ENCODE measurements at regions not wholly inside any gene's neighbourhood (a gene's known extent, or its start where the extent isn't known, plus 50 kb on each side); places are given as distances from the start of the nearest gene placed in this dataset.

DNA sequence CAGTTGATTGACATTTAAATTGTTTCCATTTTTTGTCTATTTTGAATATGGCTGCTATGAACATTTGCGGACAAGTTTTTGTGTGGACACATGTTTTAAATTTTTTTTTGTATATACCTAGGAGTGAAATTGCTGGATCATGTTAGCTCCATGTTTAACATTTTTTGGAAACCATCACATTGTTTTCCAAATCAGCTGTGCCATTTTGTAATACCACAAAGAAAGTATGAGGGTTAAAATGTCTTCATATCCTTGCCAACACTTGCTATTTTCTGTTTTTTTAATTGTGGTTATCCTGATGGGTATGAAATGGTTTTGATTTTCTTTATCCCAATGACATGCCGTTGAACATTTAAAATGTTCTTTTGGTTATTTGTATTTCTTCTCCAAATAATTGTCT is 52.1 kb downstream of the CARTPT start:
- no peak for DNase-seq (ENCODE audit: low read depth)
- TF ChIP-seq, protein P1, sequence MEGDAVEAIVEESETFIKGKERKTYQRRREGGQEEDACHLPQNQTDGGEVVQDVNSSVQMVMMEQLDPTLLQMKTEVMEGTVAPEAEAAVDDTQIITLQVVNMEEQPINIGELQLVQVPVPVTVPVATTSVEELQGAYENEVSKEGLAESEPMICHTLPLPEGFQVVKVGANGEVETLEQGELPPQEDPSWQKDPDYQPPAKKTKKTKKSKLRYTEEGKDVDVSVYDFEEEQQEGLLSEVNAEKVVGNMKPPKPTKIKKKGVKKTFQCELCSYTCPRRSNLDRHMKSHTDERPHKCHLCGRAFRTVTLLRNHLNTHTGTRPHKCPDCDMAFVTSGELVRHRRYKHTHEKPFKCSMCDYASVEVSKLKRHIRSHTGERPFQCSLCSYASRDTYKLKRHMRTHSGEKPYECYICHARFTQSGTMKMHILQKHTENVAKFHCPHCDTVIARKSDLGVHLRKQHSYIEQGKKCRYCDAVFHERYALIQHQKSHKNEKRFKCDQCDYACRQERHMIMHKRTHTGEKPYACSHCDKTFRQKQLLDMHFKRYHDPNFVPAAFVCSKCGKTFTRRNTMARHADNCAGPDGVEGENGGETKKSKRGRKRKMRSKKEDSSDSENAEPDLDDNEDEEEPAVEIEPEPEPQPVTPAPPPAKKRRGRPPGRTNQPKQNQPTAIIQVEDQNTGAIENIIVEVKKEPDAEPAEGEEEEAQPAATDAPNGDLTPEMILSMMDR (IDR thresholded peaks at IDR 0.05; ENCODE audit: insufficient read depth, low read depth, low read length, missing control alignments), result no peak
- no peak overlapping the region for H3K4me3 ChIP-seq (ENCODE audit: low read length)

DNA sequence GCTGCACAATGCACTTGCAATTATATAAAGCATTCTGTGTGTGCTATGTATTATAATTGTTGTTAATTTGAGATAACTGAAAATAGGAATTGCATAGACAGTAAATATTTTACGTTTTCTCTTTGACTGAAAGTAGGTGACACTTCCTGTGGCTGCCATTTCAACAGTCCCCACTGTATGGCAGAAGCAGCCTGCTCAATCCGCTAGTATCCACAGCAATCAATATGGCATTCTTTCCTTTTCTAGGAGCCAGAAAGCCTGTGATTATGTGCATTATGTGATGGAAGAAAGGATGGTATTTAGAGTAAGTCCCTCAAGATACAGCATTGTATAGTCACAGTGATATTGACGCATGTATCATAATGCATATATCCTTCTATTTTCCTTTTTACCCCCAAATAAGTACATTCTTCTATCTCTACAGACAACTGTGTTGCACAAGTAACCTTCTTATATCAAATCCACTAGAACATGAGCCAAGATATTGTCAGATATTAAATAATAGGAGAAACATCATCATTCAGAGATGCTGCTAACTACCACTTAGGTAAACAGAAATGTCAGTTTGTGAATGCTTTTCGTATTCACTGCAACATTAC is 59.7 kb downstream of the CARTPT start:
- peak; percentile 58 for DNase-seq (ENCODE audit: low read depth)
- no peak overlapping the region for H3K4me3 ChIP-seq (ENCODE audit: low read length)
- TF ChIP-seq, protein P1 (IDR thresholded peaks at IDR 0.05; ENCODE audit: insufficient read depth, low read depth, low read length, missing control alignments), result peak; percentile 82

DNA sequence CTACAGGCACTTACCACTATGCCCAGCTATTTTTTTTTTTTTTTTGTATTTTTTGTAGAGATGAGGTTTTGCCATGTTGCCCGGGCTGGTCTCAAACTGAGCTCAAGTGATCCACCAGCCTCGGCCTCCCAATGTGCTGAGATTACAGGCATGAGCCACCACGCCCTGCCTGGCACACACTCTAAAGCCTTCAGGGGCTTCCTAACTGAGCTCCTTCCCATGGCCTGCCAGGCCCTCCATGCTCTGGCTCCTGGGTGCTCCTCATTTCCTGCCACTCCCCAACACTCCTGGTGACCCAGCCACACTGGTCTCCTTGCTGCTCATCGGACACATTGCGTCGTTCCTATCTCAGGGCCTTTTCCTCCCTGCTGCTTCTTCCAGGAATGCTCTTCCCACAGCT is 61.5 kb downstream of the CARTPT start:
- no peak overlapping the region for H3K4me3 ChIP-seq (ENCODE audit: low read length)
- no peak for DNase-seq (ENCODE audit: low read depth)
- TF ChIP-seq, protein P1 (IDR thresholded peaks at IDR 0.05; ENCODE audit: insufficient read depth, low read depth, low read length, missing control alignments), result no peak

DNA sequence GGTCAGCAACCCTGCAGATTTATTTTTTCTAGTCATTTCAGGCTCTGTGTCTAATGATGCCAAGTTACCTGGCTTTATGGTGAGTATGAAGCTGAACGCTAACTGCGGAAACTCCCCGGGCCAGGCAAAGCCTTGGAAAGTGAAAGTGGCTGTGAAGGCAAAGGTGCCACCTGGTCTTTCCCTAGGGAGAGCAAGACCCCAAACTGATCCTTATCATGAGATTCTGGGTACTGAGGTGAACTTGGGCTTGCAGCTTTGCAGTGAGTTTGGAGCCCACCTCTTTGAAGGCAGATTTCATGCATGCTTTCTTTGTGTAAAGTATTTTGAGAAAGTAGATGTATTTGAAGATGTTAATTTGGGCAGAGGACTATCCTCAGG is 63.3 kb downstream of the CARTPT start:
- TF ChIP-seq, protein P1 (IDR thresholded peaks at IDR 0.05; ENCODE audit: insufficient read depth, low read depth, low read length, missing control alignments), result no peak
- H3K4me3 ChIP-seq (ENCODE audit: low read length), result no peak overlapping the region
- no peak for DNase-seq (ENCODE audit: low read depth)

DNA sequence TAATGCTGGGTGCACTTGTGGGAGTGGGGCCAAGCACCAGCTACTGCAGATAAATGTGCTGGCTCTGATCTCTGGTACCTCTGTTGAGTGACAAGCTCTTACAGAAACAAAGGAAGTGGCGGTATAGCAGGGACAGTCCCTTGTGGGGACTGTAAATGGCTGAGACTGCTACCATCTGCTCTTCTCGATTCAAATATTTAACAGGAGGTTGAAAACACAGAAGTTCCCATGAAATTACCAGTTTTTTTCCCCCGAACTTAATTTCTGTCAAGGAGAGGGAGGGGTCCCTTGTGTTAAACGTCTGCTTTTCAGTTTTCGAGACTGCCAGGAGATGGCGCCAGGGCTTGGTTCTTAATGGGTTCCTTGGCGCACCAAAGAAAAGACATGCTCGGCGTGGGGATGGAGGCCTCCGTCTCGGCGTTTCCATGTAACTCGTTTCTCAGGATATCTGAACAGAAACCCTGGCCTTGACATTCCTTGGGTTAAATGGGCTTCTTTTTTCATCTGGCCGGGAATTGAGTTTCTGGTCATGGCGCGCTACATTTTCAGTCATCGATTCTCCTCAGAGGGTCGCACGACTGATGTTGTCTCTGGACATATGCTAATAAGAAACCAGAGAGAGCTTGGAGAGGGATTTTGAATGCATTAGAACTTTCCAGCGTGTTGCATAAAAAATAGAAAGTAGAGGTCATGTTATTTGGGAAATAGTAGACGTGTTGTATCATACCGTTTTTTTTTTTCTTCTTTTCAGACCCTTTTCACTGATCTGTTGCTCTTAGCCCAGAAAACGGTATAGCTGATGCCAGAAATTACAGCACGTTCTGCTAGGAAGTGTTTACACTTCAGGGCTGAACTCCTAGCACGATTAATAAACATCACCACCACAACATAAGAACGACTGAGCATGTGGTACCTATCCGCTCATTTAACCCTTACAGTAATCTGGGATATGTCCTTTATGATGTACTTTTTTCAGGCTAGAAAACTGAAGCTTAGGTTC is 64.0 kb downstream of the CARTPT start:
- TF ChIP-seq, protein P1 (IDR thresholded peaks at IDR 0.05; ENCODE audit: insufficient read depth, low read depth, low read length, missing control alignments), result peak; percentile 87
- no peak overlapping the region for H3K4me3 ChIP-seq (ENCODE audit: low read length)
- peak; percentile 75 for DNase-seq (ENCODE audit: low read depth)

DNA sequence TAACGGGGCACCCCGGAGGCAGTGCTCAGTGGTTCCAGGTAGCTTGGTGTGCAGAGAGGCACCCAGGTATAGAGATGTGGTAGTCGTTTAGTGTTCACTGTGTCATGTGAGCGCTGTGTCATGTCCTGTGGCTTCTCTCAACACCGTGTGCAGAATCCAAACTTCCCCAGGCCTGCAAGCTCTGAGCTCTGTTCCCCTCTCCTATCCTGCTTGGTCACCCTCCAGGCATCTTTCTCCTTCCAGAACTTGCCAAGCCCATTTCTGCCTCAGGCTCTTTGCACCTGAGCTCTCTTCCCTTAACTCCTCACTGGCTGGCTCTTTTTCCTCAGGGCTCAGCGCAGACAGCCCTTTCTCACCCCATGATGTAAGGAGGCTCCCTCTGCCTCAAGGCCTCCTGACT is 64.8 kb downstream of the CARTPT start:
- TF ChIP-seq, protein P1 (IDR thresholded peaks at IDR 0.05; ENCODE audit: insufficient read depth, low read depth, low read length, missing control alignments), result no peak
- no peak overlapping the region for H3K4me3 ChIP-seq (ENCODE audit: low read length)
- peak; percentile 18 for DNase-seq (ENCODE audit: low read depth)

Data from epithelial cell of esophagus (primary cell).